ENCODE measurements at regions not wholly inside any gene's neighbourhood (a gene's known extent, or its start where the extent isn't known, plus 50 kb on each side); places are given as distances from the start of the nearest gene placed in this dataset.
"Not testable (repeated sequence)": the region's sequence is repeated elsewhere in the genome, so short reads cannot be mapped to it uniquely, and the experiment has no call there.

DNA sequence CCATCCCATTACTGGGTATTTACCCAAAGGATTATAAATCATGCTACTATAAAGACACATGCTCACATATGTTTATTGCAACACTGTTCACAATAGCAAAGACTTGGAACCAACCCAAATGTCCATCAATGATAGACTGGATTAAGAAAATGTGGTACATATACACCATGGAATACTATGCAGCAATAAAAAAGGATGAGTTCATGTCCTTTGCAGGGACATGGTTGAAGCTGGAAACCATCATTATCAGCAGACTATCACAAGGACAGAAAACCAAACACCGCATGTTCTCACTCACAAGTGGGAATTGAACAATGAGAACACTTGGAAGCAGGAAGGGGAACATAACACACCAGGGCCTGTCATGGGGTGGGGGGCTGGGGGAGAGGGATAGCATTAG, 249.6 kb upstream of the RASGRP1 start:
- TF ChIP-seq POLR2AphosphoS5, SPI1, POLR2A, TAF1 (IDR thresholded peaks at IDR 0.05; ENCODE audit: low read depth, low read length): not testable (repeated sequence)
